Head of caudate nucleus (tissue), 42 donors: ENCODE measurements at regions not wholly inside any gene's neighbourhood (a gene's known extent, or its start where the extent isn't known, plus 50 kb on each side); places are given as distances from the start of the nearest gene placed in this dataset.

Experiments used
- DNase-seq, 42 donors: peaks; one replicate each; pipeline versions ENCODE4 v3.0.0 to v3.0.0-alpha.2; 2020 to 2021; ENCODE audit warnings: mixed read lengths in 7 of 42
- intact Hi-C: fragments of 100-400 bp; cut with DNase I; formaldehyde crosslinking; loops from one replicate; pipeline ENCODE4 v1.15.0; 2022

DNA sequence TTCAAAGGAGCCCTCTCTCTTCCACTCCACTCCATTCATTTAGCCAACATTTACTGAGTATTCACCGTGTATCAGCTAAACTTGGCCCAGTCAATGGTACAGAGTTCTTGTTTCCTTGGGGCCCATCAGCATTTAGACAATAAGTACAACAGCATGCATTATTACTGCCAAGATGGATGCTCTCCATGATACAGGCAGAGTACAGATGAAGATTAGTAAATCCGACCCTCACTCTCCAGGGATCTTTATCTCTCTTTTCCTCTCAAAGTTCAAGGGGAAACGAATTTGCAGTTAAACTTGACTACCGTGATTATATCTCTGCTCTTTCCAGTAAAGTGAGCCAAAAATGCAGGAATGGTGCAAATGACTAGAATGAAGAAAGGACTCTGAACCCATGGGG is 184.6 kb upstream of the DUSP10 start:
- no peak for DNase-seq
- intact Hi-C loops: no loop called here

DNA sequence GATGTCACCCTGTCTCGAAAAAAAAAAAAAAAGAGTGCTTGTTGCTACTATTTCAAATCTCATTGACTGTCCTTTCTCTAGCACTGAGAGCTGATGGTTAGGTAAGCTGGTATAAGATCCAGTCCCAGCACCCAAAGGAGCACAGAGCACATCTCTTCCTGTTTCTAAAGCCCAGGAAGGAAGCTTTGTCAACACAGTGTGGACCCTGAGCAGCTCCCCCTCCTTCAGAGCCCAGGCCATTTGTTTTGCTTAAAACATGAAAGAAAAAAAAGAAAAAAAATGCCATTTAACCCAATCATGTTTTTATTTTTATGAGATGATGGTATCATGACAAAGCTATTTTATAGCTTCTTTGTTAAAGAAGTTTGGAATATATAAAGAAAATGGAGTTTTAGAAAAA is 184.1 kb upstream of the DUSP10 start:
- DNase-seq: no peak
- intact Hi-C loops: no loop called here

DNA sequence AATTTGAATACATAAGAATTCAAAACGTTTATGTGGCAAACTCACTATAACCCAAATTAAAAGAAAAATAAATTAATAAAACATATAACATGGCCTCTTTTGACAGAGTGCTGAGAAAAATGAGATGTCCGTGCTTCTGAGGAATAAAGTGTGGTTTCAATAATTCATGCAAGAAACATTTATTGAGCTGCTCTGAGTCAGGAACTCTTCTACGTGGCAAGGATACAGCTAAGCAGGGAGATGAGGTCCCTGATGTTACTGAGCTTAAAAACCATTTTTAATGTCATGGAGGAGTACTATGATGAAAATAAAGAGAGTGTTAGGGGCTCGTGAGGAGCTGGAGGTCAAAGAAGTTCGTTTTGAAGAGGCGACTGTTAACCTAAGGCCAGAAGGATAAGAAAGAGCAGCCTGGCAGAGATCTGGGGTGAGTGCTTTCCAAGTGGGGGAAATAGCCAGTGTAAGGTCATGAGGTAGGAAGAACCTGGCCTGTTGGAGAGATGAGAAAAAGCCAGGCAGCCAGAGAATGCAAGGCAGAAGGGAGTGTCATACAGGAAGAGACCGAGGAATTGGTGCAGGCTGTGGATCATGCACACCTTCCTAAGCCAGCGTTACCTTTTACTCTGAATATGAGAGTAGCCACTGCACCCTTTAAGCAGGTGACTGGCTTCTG is 182.2 kb upstream of the DUSP10 start:
- intact Hi-C loops: no loop called here
- DNase-seq: no peak

DNA sequence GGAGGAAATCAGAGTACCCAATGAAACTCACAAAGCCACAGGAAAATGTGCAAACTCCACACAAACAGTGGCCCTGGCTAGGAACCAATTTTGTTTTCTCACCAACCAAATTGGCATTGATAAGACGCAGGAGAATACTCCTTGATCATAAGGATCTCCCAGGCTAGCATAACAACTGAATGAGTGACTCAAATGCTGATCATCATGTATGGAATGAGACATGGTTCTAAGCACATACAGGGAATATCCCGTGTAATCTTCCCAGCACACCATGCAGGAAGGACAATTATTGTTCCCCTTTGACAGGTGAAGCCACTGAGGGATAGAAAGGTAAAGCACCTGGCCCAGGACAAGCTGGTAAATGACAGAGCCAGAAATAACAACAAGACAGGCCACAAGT is 180.0 kb upstream of the DUSP10 start:
- no peak for DNase-seq
- intact Hi-C loops: no loop called here

DNA sequence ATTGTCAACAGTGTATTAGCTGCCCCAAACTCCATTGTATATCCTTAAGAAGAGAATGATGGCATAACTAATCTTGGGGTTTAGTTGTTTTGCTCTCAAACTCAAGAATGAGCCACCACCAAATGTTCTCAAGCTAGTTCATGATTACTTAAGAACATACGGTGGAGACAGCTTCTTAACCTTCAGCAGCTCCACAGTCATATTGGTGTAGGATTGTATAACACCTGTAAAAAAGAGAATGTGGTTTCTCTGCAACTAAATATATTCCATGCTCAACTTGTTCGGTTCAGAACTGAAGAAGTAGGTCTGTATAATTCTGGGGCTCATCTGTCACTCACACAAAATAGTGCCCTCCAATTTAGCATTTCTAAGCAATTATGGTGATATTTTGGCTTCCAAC is 177.9 kb upstream of the DUSP10 start:
- intact Hi-C loops: no loop called here
- no peak for DNase-seq

DNA sequence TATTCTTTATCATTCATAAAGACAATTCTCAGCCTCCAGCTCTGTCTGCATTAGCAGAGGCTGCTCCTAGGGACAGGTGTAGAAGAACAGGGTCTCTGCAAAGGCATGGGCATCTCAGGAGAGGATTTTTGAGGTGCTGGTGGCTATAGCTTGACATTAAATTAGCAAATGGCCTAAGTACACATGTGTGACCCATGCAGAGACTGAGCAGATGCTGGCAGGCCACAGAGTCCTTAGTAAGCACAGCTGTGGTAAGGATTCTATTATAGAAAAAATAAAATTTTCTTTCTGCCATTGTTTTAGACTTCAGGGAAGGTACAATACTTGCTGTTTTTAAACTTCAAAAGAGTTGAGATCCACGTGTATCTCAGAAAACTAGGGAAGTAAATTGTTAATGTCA is 177.5 kb upstream of the DUSP10 start:
- intact Hi-C loops: no loop called here
- DNase-seq: no peak

DNA sequence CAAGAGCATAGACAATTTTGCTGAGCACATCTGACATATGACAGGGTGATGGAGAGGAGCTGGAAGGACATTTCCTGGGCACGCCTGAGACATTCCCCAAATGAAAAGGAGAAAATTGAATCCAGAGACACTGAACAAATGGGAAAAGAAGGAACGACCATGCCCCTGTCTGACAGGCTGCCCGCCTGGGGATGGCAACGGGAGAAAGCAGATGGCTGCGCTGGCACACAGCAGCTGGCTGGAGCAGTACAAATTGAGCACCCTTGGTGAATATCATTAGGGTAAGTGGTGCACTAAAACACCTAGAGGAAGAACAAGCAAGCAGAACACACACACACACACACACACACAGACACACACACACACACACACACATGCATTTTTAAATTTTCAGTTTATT is 174.3 kb upstream of the DUSP10 start:
- intact Hi-C loops: no loop called here

DNA sequence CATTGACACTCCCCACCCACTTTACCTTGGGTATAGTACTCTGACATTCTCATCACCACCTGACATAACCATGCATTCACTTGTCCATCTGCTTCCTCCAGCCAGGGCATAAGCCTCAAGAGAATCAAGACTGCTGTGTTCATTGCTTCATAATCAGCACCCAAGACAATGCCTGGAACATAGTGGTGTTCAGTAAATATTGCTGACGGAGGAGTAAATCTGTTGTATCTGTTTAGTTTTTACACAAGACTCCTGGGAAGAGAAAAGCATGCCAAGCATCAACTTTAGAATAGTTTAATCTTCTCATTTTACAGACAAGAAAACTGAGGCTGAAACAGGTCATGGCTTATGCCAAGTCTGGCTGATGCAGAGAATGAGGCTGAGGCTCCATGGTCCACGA is 173.9 kb upstream of the DUSP10 start:
- DNase-seq: no peak
- intact Hi-C loops: no loop called here

More for the DNA sequence above, 174.3 kb upstream of the DUSP10 start:
- DNase-seq: no peak

DNA sequence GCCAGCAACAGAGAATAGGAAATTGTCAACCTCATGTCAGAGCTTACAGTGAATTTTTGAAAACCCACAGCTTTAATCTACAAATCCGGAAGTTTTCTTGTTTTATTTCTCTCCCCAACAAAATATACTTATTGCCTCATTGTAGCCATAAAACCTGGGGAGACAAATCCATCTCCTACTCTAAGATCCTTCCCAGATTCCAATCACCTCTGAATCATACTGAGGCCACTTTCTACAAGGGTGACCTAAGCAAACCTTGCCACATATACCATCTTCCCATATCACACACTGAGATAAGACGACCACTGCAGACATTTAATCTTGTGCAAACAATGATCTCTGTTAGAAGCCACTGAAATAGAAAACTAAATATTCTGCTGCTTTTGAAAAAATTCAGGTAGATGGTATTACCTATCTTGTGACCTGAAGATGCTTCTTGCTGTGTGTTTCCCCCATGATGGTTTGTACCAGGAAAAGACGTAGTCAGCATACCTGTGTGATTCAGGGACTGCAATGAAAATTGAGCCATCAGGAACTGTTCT is 171.5 kb upstream of the DUSP10 start:
- no peak for DNase-seq
- intact Hi-C loops: no loop called here

DNA sequence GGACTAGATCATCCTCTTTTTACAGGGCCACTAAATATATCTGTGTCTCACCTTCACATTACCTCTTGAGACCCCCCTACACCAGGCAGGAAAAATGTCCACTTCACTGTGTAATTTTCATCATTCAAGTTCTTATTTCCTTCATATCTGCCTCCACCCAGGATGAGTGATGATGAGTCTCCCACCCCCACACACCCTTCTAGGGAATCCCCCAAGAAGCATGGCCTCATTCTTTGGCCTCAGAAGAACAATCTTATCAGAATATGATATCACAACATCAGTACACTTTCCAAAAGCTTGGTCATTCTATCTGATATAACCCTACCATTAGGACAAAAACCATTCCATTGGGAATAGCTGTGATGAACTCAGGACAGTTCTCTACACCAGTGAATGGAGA is 170.3 kb upstream of the DUSP10 start:
- intact Hi-C loops: no loop called here

DNA sequence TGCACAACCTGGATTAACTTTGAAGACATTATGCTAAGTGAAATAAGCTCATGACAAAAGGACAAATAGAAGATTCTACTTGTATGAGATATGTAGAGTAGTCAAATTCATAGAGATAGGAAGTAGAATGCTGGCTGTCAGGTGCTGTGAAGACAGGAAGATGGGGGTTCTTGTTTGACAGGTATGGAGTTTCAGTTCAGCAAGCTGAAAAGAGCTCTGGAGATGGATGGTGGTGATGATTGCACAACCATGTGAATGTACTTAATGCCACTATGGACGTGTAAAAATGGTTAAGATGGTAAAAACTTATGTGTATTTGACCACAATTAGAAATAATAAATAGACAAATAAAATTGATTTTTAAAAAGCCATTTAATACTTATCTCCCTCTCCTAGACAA is 169.8 kb upstream of the DUSP10 start:
- DNase-seq: no peak
- intact Hi-C loops: no loop called here

More for the DNA sequence above, 170.3 kb upstream of the DUSP10 start:
- DNase-seq: no peak

DNA sequence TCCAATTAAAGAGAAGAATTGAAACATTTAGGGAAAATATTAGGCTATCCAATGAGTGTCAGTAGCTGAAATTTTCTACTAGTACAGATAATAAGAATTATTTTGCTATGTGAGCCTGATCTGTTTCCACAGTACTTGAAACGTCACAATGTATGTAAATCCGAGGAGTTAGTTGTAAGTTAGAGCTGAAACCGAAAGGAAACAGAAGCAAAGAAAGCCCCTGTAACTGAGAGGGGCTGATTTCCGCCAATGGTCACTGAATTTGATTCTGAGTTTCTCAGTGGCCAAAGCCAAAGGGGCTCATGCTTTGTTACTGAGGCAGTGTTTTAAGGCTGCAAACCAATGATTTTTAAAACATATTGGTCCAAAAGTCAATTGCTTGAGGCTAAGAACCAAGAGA is 168.3 kb upstream of the DUSP10 start:
- intact Hi-C loops: no loop called here
- DNase-seq: no peak

DNA sequence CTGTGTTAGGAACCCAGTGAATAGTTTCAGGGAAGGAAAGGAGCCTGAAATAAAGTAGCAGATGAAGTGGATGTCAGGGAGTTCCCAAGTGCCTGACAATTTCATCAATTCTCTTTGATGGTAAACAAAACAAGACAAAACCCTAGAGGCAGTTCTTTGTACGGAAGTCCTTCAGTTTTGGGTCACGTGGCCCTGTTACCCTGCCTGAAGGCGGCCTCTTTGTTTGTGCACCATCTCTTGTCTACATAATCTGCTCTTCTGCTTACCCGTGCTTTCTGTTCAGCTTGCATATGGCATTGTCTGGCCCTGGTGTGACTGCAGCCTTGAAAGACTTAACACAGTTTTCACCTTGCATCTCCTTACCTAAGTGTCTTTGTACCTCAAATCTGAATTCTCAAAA is 166.7 kb upstream of the DUSP10 start:
- no peak for DNase-seq
- intact Hi-C loops: no loop called here

DNA sequence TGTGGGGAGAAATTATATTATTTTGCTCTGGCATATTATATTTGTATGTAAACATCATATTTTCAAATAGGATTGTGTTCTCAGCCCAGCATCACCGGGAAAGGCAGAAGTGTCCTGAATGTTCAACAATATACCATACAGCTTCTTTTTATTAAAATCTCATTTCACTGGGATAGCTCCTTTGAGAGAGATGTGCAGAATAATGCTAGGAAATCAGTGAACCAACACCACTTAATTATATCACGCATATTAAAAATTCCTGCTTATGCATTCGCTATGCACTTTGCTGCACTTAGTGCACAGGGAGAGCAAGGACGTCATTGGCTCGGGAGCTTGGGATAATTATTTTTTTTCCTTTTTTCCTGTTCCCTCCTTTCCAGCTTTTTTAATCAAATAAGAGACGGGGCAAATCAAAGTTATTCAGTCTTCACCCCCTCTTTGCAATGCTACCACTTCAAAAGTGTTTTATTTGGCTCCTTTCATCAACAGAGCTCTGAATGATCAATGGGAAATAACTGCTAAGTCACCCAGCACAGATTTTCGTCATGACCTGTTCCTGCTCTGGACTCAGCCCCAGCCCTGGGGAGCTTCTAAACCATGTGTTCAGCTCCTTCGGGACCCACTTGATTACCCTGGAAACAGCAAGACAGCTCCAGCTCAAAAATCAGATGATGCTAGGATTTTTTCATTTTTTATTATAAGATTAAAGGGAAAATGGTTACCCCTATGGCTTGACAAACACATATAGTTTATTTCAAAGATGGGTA is 165.5 kb upstream of the DUSP10 start:
- no peak for DNase-seq
- intact Hi-C loops: no loop called here

DNA sequence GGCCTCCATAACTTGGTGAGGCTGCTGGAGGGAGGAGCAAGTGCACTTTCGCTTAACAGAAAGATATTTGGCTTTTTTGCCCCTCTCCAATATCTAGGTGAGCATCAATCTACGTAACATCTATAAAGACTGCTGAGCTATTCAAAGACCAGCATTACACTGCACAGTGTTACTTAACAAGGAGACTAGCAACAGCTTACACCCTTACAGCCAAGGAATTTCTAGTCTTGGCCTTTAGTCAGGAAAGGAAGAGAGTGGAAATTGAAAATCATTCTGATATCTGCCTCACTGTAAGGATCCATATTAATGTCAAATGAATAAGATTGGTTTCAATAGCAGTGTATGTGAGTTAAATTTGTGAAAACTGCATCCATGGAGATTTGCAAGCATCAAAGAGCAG is 163.9 kb upstream of the DUSP10 start:
- no peak for DNase-seq
- intact Hi-C loops: no loop called here

DNA sequence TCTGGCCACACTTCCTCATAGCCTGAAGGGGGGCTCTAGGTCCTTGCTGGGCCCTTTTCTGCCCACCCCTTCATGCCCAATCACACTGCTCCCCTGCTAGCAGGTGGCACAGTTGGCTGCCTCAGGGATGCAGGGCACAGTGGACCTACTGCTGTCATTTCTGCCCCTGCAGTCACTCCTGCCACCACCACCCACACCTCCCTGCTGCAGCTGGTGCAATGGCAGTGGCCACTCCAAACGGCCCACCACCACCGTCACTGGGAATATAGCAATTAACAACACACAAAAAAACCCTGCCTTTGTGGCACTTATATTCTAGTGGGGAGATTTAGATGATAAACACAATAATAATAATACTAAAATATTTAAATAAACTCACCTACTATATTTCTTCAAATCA is 162.4 kb upstream of the DUSP10 start:
- intact Hi-C loops: no loop called here
- no peak for DNase-seq

DNA sequence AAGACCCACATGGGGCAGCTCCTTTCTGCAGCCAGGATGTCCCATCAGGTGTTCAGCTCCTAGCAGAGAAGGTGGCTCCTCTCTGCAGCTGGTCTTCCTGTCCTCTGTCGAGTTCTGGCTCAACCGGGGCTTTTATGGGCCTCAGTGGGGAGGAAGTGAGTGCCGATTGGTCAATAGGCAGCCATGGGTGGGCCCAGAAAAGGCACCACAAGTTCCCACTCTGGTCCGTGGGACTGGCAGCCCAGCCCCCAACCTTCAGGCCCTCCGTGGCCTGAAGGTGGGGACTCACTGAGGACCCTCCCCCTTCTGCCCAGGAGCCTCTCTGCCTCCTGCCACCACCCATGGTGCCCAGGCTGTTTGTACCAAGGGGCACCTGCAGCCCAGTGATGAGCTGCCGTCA is 161.7 kb upstream of the DUSP10 start:
- intact Hi-C loops: no loop called here
- DNase-seq: no peak

DNA sequence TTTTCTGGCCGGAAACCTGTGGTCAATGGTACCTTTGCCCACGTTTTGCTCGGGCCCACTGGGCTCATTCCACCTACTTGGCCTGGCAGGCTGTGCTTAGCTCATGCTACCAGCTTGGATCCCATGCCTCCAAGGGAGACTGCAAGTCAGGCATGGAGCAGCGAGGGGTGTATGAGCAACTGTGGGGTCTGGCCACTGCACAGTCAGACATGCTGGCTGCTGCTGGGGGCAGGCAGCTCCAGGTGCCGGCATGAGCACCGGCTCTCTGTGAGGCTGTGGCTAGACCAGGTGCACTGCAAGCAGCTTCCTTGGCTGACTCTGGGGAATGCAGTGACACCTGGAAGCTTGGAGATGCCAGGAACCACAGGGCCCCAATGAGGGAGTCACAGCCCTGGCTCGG is 161.1 kb upstream of the DUSP10 start:
- no peak for DNase-seq
- intact Hi-C loops: no loop called here

DNA sequence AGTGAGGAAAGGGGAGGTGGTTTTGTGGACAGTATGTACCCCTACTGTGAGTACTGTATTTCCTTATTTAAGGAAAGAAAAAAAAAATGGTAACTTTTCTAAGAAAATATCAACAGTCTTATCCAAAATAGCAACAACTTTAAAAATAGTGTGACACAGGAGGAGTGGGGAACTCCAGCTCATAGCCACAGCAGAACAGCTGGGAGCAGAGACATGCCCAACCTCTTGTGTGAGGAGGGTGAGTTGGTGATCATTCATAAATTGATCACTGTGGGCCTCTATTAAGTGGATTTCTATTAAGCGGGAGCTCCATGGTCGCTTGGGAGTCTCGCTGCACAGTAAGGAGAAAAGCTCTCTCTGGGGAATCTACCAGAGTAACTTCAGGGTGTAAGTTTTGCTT is 158.8 kb upstream of the DUSP10 start:
- intact Hi-C loops: no loop called here

DNA sequence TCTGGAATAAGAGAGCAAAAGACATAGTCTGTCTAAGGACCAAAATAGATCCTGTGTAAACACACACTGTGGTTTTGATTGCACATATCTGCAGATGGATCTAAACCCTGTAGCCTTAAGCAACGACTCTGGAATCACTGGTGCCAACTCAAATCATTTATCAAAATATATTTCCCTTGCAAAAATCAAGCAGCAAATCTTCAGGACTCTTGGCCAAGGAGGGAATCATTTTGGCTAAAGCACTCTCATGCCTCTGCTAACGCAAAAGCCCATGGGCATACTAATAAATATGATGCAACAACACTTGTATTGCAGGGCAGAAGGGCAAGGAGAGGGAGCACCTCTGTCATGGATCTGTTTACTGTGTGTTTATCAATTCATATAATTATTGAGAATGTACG is 155.4 kb upstream of the DUSP10 start:
- intact Hi-C loops: no loop called here
- no peak for DNase-seq

More for the DNA sequence above, 158.8 kb upstream of the DUSP10 start:
- no peak for DNase-seq

DNA sequence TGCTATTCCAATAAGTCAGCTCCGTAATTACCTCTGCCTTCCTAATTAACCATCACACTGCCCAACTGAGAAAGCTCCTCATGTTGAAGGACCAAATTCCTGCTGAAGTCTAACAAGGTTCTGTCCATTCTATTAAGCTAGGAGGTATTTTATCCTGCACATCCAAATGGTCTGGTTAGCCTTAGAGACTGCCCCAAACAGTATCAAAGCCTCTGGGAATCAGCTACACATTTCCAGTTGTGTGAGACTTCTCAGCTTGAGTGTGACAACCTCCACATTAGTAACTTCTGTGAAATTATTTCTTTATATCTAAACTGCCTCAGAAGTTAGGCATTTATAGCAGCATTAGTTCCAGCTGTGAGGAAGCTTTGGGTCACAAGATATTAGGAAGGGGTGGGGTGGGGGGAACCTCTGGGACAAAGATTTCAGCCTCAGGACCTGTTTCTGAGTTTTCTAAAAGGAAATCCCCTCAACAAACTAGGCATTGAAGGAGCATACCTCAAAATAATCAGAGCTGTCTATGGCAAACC is 150.5 kb upstream of the DUSP10 start:
- DNase-seq: no peak
- intact Hi-C loops: no loop called here
